ENCODE measurements at regions not wholly inside any gene's neighbourhood (a gene's known extent, or its start where the extent isn't known, plus 50 kb on each side); places are given as distances from the start of the nearest gene placed in this dataset.

DNA sequence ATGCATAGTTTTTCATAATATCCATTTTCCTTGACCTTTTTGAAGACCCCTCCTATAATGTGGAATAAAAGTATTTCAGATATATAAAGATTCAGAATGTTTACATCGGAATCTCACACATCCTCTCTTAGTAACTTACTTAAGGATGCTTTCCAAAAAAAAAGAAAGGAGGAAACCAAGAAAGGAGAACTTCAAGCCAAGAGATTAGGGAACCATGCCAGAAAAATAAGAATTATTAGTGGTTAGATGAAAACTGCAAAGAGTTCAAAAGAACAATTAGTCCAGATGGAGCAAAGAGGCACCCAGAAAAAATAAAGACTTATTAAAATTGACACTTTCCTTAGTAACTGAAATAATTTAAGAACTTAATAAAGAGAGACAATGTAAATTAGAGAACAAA, 179.2 kb downstream of the DUSP6 start:
- H3K36me3 ChIP-seq (ENCODE audit: control insufficient read depth, insufficient read depth, low read length) = no peaks in the 10 kb centered on the region
- H3K27ac ChIP-seq (ENCODE audit: low read depth, low read length) = no peak overlapping the region

DNA sequence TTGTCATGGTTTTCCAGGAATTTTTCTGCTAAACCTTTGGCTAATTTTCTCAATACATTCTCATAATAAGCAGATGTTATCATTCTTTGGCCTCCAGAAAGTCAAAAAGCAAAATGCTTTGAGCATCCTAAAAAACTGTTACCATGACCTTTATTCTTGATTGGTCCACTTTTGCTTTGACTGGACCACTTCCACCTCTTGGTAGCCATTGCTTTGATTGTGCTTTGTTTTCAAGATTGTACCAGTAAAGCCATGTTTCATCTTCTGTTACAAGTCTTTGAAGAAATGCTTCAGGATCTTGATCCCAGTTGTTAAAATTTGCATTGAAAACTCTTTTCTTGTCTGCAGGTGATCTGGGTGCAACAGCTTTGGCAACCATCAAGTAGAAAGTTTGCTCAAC, 180.1 kb downstream of the DUSP6 start:
- no peak overlapping the region for H3K4me3 ChIP-seq (ENCODE audit: low read depth, low read length)
- H3K9ac ChIP-seq (ENCODE audit: low read depth, low read length) = no peak overlapping the region
- no peaks in the 10 kb centered on the region for H3K4me1 ChIP-seq (ENCODE audit: control insufficient read depth, insufficient read depth, low read length)
- H3K36me3 ChIP-seq (ENCODE audit: control insufficient read depth, insufficient read depth, low read length) = no peaks in the 10 kb centered on the region
- H3K27ac ChIP-seq (ENCODE audit: low read depth, low read length) = no peak overlapping the region
- no peaks in the 10 kb centered on the region for H3K9me3 ChIP-seq (ENCODE audit: control insufficient read depth, insufficient read depth, low read length)
- H3K27me3 ChIP-seq (ENCODE audit: control insufficient read depth, insufficient read depth, low read length) = no peaks in the 10 kb centered on the region

More for the DNA sequence above, 179.2 kb downstream of the DUSP6 start:
- Histone ChIP-seq H3K9me3 (ENCODE audit: control insufficient read depth, insufficient read depth, low read length) (no peaks in the 10 kb centered on the region), H3K27me3 (ENCODE audit: control insufficient read depth, insufficient read depth, low read length) (no peaks in the 10 kb centered on the region), H3K4me3 (ENCODE audit: low read depth, low read length) (no peak overlapping the region), H3K4me1 (ENCODE audit: control insufficient read depth, insufficient read depth, low read length) (no peaks in the 10 kb centered on the region), H3K9ac (ENCODE audit: low read depth, low read length) (no peak overlapping the region)

DNA sequence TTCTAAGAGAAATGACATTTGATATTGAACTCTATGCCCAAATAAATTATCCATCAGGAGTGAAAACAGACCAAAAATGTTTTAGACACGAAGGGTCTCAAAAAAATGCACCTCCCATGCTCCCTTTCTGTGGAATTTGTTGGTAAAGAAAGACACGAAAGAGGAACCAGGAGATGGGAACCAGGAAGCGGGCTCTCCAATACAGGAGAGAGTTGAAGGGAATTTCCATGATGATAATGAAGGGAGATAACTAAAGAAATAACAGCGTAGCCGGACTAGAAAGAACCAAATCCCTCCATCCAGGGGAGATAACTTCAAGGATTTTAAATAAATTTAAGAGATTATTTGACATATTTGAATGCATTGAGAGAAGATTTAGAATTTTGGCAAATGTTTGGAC, 183.0 kb downstream of the DUSP6 start:
- no peaks in the 10 kb centered on the region for H3K9me3 ChIP-seq (ENCODE audit: control insufficient read depth, insufficient read depth, low read length)
- H3K27me3 ChIP-seq (ENCODE audit: control insufficient read depth, insufficient read depth, low read length) = peaks cover 16% of the 10 kb centered on the region
- no peaks in the 10 kb centered on the region for H3K36me3 ChIP-seq (ENCODE audit: control insufficient read depth, insufficient read depth, low read length)
- no peak overlapping the region for H3K9ac ChIP-seq (ENCODE audit: low read depth, low read length)
- no peak overlapping the region for H3K4me3 ChIP-seq (ENCODE audit: low read depth, low read length)
- peaks cover 6% of the 10 kb centered on the region; the same call in 1 of the 2 replicates for H3K4me1 ChIP-seq (ENCODE audit: control insufficient read depth, insufficient read depth, low read length)
- H3K27ac ChIP-seq (ENCODE audit: low read depth, low read length) = no peak overlapping the region

DNA sequence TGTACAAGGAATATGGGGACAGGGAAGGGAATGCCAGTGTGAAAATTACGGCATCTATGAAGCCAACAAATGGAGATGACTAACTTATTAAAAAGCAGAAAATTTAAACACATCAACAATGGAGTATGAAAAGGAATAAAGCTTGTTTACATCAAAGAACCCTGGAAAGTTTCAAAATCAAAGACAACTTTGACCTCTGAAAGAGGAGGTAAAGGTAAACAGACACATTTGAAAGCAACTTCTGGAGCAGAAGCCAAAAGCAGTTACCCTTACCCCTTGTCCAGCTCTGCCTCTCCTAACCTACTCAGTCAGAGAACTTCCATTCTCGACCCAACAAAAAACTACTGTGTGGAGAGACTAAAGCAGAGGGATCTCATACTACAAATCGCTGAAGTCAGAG, 184.3 kb downstream of the DUSP6 start:
- no peak overlapping the region for H3K27ac ChIP-seq (ENCODE audit: low read depth, low read length)
- no peak overlapping the region for H3K9ac ChIP-seq (ENCODE audit: low read depth, low read length)
- no peak overlapping the region for H3K4me3 ChIP-seq (ENCODE audit: low read depth, low read length)
- H3K27me3 ChIP-seq (ENCODE audit: control insufficient read depth, insufficient read depth, low read length) = peaks cover 29% of the 10 kb centered on the region
- peaks cover 6% of the 10 kb centered on the region; the same call in 1 of the 2 replicates for H3K4me1 ChIP-seq (ENCODE audit: control insufficient read depth, insufficient read depth, low read length)
- no peaks in the 10 kb centered on the region for H3K36me3 ChIP-seq (ENCODE audit: control insufficient read depth, insufficient read depth, low read length)
- no peaks in the 10 kb centered on the region for H3K9me3 ChIP-seq (ENCODE audit: control insufficient read depth, insufficient read depth, low read length)

DNA sequence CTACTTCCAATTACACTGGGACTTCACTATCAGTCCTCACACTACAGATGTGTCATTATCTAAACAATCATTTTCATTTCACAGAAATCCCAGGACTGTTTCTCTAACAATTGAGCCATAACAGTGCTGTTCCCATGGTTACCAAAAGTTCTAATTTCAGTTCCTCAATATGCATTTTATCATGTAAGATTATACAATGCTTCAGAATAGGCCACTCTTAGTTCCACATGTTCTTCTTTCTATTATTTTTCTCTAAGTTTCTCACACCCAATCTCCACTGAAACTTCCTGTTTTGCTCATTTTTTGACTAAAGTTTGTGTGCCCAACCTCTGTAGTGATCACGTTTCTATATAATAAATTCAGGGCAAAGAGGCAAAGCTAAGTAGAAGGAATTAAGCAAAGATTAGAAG, 185.8 kb downstream of the DUSP6 start:
- H3K4me1 ChIP-seq (ENCODE audit: control insufficient read depth, insufficient read depth, low read length) = peaks cover 6% of the 10 kb centered on the region; the same call in 1 of the 2 replicates
- no peak overlapping the region for H3K4me3 ChIP-seq (ENCODE audit: low read depth, low read length)
- no peak overlapping the region for H3K27ac ChIP-seq (ENCODE audit: low read depth, low read length)

DNA sequence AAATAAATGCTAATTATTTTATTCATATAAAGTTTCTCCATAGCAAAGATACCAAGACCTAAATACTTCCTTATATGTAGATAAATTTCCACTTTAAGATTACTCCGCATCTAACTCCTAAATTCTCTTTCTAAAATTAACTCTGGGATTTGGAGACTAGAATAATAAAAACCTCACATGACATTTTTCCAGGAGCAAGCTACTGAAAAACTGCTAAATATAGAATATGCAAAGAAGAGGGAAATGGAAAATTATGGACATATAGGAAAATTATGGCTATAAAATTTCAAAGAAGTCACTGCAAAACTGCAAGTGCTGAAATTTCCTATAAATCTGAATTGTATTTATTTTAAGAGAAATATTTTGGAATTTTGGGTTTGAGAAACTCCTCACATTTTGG, 186.2 kb downstream of the DUSP6 start:
- Histone ChIP-seq H3K36me3 (ENCODE audit: control insufficient read depth, insufficient read depth, low read length) (no peaks in the 10 kb centered on the region), H3K4me3 (ENCODE audit: low read depth, low read length) (no peak overlapping the region), H3K27me3 (ENCODE audit: control insufficient read depth, insufficient read depth, low read length) (peaks cover 41% of the 10 kb centered on the region), H3K4me1 (ENCODE audit: control insufficient read depth, insufficient read depth, low read length) (peaks cover 6% of the 10 kb centered on the region; the same call in 1 of the 2 replicates), H3K9ac (ENCODE audit: low read depth, low read length) (no peak overlapping the region), H3K27ac (ENCODE audit: low read depth, low read length) (no peak overlapping the region), H3K9me3 (ENCODE audit: control insufficient read depth, insufficient read depth, low read length) (no peaks in the 10 kb centered on the region)

More for the DNA sequence above, 185.8 kb downstream of the DUSP6 start:
- Histone ChIP-seq H3K36me3 (ENCODE audit: control insufficient read depth, insufficient read depth, low read length) (no peaks in the 10 kb centered on the region), H3K9me3 (ENCODE audit: control insufficient read depth, insufficient read depth, low read length) (no peaks in the 10 kb centered on the region), H3K27me3 (ENCODE audit: control insufficient read depth, insufficient read depth, low read length) (peaks cover 41% of the 10 kb centered on the region), H3K9ac (ENCODE audit: low read depth, low read length) (no peak overlapping the region)

DNA sequence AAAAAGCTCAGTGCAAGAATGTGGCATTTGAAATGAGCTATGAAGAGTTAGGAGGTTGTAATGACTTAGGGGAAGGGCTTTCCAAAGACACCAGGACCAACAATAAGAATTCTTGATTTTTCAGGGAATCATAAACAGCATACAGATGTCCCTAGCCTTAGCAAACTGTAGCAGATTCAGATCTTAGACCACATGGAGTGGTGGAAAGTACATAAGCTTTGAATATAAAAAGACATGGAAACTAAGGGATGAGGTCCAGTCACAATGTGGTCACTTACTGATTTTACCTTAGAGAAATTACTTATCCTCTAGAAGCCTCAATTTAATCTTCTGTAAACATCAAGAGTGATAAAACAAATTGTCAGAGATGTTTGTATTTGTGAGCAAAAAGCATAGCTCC, 186.6 kb downstream of the DUSP6 start:
- Histone ChIP-seq H3K9ac (ENCODE audit: low read depth, low read length) (no peak overlapping the region), H3K4me1 (ENCODE audit: control insufficient read depth, insufficient read depth, low read length) (peaks cover 6% of the 10 kb centered on the region; the same call in 1 of the 2 replicates), H3K27ac (ENCODE audit: low read depth, low read length) (no peak overlapping the region)

DNA sequence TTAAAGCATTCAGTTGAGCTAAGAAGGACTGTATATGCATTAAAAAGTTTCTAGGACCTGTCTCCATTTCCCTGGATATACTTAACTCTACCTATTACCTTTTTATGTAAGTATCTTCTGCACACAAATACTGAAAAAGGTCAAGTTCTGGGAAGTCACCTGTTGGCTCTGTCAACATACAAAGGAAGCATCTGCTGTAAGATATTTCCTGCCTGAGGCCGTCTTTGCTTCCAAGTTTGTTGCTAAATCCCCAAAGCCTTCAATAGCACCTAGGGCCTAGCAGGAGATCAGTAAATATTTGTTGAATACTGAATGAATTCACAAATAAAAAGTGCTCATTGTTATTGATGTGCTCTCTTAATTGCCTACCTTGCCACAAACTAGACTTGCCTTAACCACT, 188.4 kb downstream of the DUSP6 start:
- Histone ChIP-seq H3K9me3 (ENCODE audit: control insufficient read depth, insufficient read depth, low read length) (no peaks in the 10 kb centered on the region), H3K27ac (ENCODE audit: low read depth, low read length) (no peak overlapping the region), H3K4me1 (ENCODE audit: control insufficient read depth, insufficient read depth, low read length) (peaks cover 6% of the 10 kb centered on the region; the same call in 1 of the 2 replicates), H3K36me3 (ENCODE audit: control insufficient read depth, insufficient read depth, low read length) (no peaks in the 10 kb centered on the region), H3K27me3 (ENCODE audit: control insufficient read depth, insufficient read depth, low read length) (peaks cover 41% of the 10 kb centered on the region), H3K9ac (ENCODE audit: low read depth, low read length) (no peak overlapping the region), H3K4me3 (ENCODE audit: low read depth, low read length) (no peak overlapping the region)

More for the DNA sequence above, 186.6 kb downstream of the DUSP6 start:
- Histone ChIP-seq H3K9me3 (ENCODE audit: control insufficient read depth, insufficient read depth, low read length) (no peaks in the 10 kb centered on the region), H3K4me3 (ENCODE audit: low read depth, low read length) (no peak overlapping the region), H3K36me3 (ENCODE audit: control insufficient read depth, insufficient read depth, low read length) (no peaks in the 10 kb centered on the region), H3K27me3 (ENCODE audit: control insufficient read depth, insufficient read depth, low read length) (peaks cover 41% of the 10 kb centered on the region)

DNA sequence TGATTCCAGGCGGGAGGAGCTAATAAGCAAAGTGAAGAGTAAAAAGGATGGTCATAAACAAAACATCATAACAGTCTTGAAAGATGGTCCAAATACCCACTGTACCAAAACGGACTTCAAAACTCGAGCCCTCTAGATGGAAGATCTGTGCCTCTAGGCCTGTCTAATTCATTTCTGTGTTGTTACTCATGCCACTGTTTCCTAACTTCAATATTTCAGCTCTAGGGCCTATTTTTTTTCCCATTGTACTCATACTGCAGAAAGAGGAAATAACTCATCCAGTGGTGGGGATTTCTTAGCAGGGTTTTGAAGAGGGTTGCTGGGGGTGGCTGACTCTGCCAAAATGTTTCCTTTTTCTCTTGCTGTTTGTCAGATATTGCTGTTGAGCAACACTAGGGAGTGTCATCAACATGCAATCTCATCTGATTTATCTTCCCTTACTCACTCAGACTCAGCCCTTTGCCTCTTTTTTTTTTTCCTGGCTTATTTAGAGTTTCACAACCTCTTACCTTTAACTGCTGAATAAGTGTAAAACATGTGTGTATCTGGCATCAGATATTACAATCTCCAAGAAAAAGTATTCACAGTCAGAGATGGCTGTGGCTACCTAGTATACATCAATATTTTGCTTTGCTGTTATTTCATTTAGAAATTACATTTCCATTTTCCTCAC, 189.6 kb downstream of the DUSP6 start:
- H3K27ac ChIP-seq (ENCODE audit: low read depth, low read length) = no peak overlapping the region
- H3K36me3 ChIP-seq (ENCODE audit: control insufficient read depth, insufficient read depth, low read length) = no peaks in the 10 kb centered on the region
- H3K27me3 ChIP-seq (ENCODE audit: control insufficient read depth, insufficient read depth, low read length) = peaks cover 41% of the 10 kb centered on the region
- H3K4me1 ChIP-seq (ENCODE audit: control insufficient read depth, insufficient read depth, low read length) = peaks cover 6% of the 10 kb centered on the region; the same call in 1 of the 2 replicates
- H3K9ac ChIP-seq (ENCODE audit: low read depth, low read length) = no peak overlapping the region
- H3K4me3 ChIP-seq (ENCODE audit: low read depth, low read length) = no peak overlapping the region
- no peaks in the 10 kb centered on the region for H3K9me3 ChIP-seq (ENCODE audit: control insufficient read depth, insufficient read depth, low read length)

DNA sequence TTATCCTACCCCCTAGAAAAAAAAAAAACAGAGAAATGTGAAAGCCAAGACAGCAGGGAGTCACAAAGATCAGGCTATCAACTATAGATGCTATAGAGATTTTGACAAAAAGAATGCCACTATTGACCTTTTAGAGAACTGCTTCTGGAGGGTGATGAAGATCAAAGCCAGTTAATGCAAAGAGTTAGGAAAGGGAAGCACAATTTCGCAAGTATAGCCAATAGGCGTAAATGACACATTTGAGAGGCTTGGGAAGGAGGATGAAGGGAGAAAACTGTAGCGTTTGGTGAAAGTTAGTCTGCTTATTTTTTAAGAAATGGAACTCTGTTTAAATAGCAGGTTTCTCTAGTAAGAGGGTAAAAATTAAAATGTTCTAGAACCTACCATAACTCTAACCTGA, 190.7 kb downstream of the DUSP6 start:
- Histone ChIP-seq H3K36me3 (ENCODE audit: control insufficient read depth, insufficient read depth, low read length) (no peaks in the 10 kb centered on the region), H3K27me3 (ENCODE audit: control insufficient read depth, insufficient read depth, low read length) (peaks cover 41% of the 10 kb centered on the region), H3K9ac (ENCODE audit: low read depth, low read length) (no peak overlapping the region), H3K27ac (ENCODE audit: low read depth, low read length) (no peak overlapping the region), H3K4me3 (ENCODE audit: low read depth, low read length) (no peak overlapping the region), H3K4me1 (ENCODE audit: control insufficient read depth, insufficient read depth, low read length) (peaks cover 6% of the 10 kb centered on the region; the same call in 1 of the 2 replicates), H3K9me3 (ENCODE audit: control insufficient read depth, insufficient read depth, low read length) (no peaks in the 10 kb centered on the region)

DNA sequence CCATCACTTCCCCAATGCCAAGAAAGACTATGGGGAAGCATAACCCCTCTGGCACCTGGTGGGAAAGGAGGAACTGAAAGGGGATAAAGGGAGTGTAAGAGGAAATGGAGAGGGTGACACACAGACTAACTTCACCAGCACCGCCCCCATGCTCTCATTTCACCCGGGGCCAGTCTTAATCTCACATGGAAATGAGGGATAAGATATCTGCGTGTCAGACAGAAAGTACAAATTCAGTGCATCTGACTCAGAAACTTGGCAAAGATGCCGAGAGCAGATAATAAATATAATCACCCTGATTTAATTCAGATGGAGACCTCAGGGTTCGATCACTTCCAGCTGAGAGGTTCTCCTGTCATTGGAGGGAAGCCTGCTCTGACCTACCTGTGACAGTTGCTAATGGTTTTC, 191.6 kb downstream of the DUSP6 start:
- Histone ChIP-seq H3K27me3 (ENCODE audit: control insufficient read depth, insufficient read depth, low read length) (peaks cover 38% of the 10 kb centered on the region), H3K9me3 (ENCODE audit: control insufficient read depth, insufficient read depth, low read length) (no peaks in the 10 kb centered on the region), H3K27ac (ENCODE audit: low read depth, low read length) (no peak overlapping the region), H3K4me1 (ENCODE audit: control insufficient read depth, insufficient read depth, low read length) (peaks cover 5% of the 10 kb centered on the region; the same call in 1 of the 2 replicates), H3K36me3 (ENCODE audit: control insufficient read depth, insufficient read depth, low read length) (no peaks in the 10 kb centered on the region), H3K4me3 (ENCODE audit: low read depth, low read length) (no peak overlapping the region), H3K9ac (ENCODE audit: low read depth, low read length) (no peak overlapping the region)
